ENCODE measurements at regions not wholly inside any gene's neighbourhood (a gene's known extent, or its start where the extent isn't known, plus 50 kb on each side); places are given as distances from the start of the nearest gene placed in this dataset.

DNA sequence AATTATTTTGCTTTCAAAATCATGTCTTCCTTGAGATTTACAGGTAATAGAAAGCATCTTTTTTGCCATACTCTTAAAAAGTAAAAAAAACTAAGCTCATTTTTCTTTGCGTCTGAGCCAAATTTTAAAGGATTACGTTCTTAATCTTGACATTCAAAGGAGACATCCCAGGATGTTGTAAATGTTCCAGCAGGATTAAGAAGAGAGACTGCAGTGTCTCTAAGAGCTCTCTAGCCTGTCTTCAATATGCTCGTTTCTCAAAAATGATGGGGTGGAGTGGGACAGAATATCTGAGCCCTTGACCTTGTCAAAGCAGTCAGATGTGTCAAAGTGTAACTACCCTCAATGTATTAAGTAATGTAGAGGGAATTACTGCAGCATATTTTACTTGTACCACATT lies 363.3 kb downstream of the PCDH7 start:
- no peak for ATAC-seq
- ChIA-PET CTCF (no interaction called here), POLR2A (no interaction called here)
- in situ Hi-C loops (cut with HindIII; ENCODE audit: low pct_unique_long_range_greater_than_20kb, low sequenced_read_pairs): no loop called here
- intact Hi-C loops (cut with micrococcal nuclease; ENCODE audit: unreplicated experiment): no loop called here
- Histone ChIP-seq H3K27ac (ENCODE audit: low read length) (no peak overlapping the region), H3K36me3 (ENCODE audit: control insufficient read depth, insufficient read depth, low read length) (no peaks in the 10 kb centered on the region), H3K27me3 (ENCODE audit: control insufficient read depth, insufficient read depth, low read length) (no peaks in the 10 kb centered on the region), H3K4me3 (ENCODE audit: low read depth in 2 of 2, low read length in 2 of 2) (no peak overlapping the region), H3K9me3 (ENCODE audit: control insufficient read depth, insufficient read depth, low read depth, low read length) (no peaks in the 10 kb centered on the region), H3K4me1 (ENCODE audit: control insufficient read depth, insufficient read depth, low read length) (no peaks in the 10 kb centered on the region; the same call in 1 of the 2 replicates)
- TF ChIP-seq, protein P1, sequence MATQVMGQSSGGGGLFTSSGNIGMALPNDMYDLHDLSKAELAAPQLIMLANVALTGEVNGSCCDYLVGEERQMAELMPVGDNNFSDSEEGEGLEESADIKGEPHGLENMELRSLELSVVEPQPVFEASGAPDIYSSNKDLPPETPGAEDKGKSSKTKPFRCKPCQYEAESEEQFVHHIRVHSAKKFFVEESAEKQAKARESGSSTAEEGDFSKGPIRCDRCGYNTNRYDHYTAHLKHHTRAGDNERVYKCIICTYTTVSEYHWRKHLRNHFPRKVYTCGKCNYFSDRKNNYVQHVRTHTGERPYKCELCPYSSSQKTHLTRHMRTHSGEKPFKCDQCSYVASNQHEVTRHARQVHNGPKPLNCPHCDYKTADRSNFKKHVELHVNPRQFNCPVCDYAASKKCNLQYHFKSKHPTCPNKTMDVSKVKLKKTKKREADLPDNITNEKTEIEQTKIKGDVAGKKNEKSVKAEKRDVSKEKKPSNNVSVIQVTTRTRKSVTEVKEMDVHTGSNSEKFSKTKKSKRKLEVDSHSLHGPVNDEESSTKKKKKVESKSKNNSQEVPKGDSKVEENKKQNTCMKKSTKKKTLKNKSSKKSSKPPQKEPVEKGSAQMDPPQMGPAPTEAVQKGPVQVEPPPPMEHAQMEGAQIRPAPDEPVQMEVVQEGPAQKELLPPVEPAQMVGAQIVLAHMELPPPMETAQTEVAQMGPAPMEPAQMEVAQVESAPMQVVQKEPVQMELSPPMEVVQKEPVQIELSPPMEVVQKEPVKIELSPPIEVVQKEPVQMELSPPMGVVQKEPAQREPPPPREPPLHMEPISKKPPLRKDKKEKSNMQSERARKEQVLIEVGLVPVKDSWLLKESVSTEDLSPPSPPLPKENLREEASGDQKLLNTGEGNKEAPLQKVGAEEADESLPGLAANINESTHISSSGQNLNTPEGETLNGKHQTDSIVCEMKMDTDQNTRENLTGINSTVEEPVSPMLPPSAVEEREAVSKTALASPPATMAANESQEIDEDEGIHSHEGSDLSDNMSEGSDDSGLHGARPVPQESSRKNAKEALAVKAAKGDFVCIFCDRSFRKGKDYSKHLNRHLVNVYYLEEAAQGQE (IDR thresholded peaks at IDR 0.05; ENCODE audit: insufficient read depth in 1 of 2, low read depth in 2 of 2, low read length in 1 of 2): no peak
- no peak for TF ChIP-seq SIN3A (IDR thresholded peaks at IDR 0.05; ENCODE audit: borderline replicate concordance, insufficient read depth, low read depth, low read length)
- TF ChIP-seq TCF7L2 (IDR thresholded peaks at IDR 0.05; ENCODE audit: low read depth, low read length): no peak
- TF ChIP-seq POLR2AphosphoS5 (IDR thresholded peaks at IDR 0.05; ENCODE audit: low read depth, low read length): no peak
- TF ChIP-seq, protein P2, sequence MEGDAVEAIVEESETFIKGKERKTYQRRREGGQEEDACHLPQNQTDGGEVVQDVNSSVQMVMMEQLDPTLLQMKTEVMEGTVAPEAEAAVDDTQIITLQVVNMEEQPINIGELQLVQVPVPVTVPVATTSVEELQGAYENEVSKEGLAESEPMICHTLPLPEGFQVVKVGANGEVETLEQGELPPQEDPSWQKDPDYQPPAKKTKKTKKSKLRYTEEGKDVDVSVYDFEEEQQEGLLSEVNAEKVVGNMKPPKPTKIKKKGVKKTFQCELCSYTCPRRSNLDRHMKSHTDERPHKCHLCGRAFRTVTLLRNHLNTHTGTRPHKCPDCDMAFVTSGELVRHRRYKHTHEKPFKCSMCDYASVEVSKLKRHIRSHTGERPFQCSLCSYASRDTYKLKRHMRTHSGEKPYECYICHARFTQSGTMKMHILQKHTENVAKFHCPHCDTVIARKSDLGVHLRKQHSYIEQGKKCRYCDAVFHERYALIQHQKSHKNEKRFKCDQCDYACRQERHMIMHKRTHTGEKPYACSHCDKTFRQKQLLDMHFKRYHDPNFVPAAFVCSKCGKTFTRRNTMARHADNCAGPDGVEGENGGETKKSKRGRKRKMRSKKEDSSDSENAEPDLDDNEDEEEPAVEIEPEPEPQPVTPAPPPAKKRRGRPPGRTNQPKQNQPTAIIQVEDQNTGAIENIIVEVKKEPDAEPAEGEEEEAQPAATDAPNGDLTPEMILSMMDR (IDR thresholded peaks at IDR 0.05): no peak
- BruUV-seq (replicated peaks): no TSS peak
- DNase-seq (ENCODE audit: low read depth, low spot score): no peak

DNA sequence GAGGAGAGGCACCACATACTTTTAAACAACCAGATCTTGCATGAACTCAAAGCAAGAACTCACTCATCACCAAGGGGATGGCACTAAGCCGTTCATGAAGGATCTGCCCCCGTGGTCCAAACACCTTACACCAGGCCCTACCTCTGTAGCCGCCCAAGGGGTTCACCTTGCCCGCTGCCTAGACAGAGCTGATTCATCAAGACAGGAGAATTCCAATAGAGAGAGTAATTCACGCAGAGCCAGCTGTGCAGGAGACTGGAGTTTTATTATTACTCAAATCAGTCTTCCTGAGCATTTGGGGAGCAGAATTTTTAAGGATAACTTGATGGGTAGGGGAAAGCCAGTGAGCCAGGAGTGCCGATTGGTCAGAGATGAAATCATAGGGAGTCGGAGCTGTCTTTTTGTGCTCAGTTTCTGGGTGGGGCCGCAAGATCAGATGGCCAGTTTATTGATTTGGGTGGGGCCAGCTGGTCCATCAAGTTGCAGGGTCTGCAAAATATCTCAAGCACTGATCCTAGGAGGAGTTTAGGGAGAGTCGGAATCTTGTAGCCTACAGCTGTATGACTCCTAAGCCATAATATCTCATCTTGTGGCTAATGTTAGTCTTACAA lies 364.7 kb downstream of the PCDH7 start:
- Histone ChIP-seq H3K27ac (ENCODE audit: low read length) (no peak overlapping the region), H3K4me3 (ENCODE audit: low read depth in 2 of 2, low read length in 2 of 2) (no peak overlapping the region), H3K4me1 (ENCODE audit: control insufficient read depth, insufficient read depth, low read length) (no peaks in the 10 kb centered on the region; the same call in 1 of the 2 replicates), H3K9me3 (ENCODE audit: control insufficient read depth, insufficient read depth, low read depth, low read length) (no peaks in the 10 kb centered on the region), H3K36me3 (ENCODE audit: control insufficient read depth, insufficient read depth, low read length) (no peaks in the 10 kb centered on the region), H3K27me3 (ENCODE audit: control insufficient read depth, insufficient read depth, low read length) (no peaks in the 10 kb centered on the region)
- no peak for ATAC-seq
- ChIA-PET CTCF (no interaction called here), POLR2A (no interaction called here)
- DNase-seq (ENCODE audit: low read depth, low spot score): no peak
- no TSS peak for BruUV-seq (replicated peaks)
- intact Hi-C loops (cut with micrococcal nuclease; ENCODE audit: unreplicated experiment) (no loop called here), in situ Hi-C loops (cut with HindIII; ENCODE audit: low pct_unique_long_range_greater_than_20kb, low sequenced_read_pairs) (no loop called here)
- no peak for TF ChIP-seq POLR2AphosphoS5 (IDR thresholded peaks at IDR 0.05; ENCODE audit: low read depth, low read length)
- TF ChIP-seq SIN3A (IDR thresholded peaks at IDR 0.05; ENCODE audit: borderline replicate concordance, insufficient read depth, low read depth, low read length): no peak
- TF ChIP-seq, protein P1 (IDR thresholded peaks at IDR 0.05; ENCODE audit: insufficient read depth in 1 of 2, low read depth in 2 of 2, low read length in 1 of 2): no peak
- TF ChIP-seq, protein P2 (IDR thresholded peaks at IDR 0.05): no peak

All from Panc1 (cell line).